GM12864 (cell line): ENCODE measurements at regions not wholly inside any gene's neighbourhood (a gene's known extent, or its start where the extent isn't known, plus 50 kb on each side); places are given as distances from the start of the nearest gene placed in this dataset.
"Not testable (repeated sequence)": the region's sequence is repeated elsewhere in the genome, so short reads cannot be mapped to it uniquely, and the experiment has no call there.

ENCODE experiments used
- DNase-seq: peaks from one replicate; pipeline ENCODE4 v3.0.0-alpha.2; 2011; ENCODE audit warnings: low read depth
- H3K4me3 ChIP-seq: 2 replicates; pipeline ENCODE4 v1.5.1; 2011; ENCODE audit warnings: mild to moderate bottlenecking, low read depth, low read length, control low read depth
- TF ChIP-seq, protein P1 (sequence below): IDR thresholded peaks from 2 replicates; pipeline ENCODE4 v1.5.1; 2011; ENCODE audit warnings: low read depth, mild to moderate bottlenecking, moderate library complexity, low read length, control low read depth, inconsistent platforms; ENCODE audit errors: missing control alignments

DNA sequence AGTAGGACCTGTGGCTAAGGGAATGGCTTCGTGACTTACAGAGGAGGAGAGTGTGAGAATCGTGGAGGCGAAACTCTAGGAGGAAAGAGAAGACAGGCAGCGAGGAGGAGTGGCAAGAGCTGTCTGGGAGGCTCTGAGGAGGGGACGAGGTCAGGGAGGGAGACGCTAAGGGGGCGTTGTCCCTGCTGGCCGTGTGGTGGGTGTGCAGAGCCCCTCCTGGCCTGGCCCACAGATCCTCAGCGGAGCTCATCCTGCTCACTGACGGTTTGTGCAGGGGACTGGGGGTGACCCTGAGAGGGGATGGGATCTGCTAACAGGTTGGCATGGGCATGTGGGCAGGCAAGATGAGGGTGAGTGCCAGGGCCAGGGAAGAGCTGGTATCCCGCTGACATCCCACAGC is 56.5 kb upstream of the PRR5 start:
- H3K4me3 ChIP-seq, result no peak overlapping the region
- no peak for DNase-seq
- TF ChIP-seq, protein P1, sequence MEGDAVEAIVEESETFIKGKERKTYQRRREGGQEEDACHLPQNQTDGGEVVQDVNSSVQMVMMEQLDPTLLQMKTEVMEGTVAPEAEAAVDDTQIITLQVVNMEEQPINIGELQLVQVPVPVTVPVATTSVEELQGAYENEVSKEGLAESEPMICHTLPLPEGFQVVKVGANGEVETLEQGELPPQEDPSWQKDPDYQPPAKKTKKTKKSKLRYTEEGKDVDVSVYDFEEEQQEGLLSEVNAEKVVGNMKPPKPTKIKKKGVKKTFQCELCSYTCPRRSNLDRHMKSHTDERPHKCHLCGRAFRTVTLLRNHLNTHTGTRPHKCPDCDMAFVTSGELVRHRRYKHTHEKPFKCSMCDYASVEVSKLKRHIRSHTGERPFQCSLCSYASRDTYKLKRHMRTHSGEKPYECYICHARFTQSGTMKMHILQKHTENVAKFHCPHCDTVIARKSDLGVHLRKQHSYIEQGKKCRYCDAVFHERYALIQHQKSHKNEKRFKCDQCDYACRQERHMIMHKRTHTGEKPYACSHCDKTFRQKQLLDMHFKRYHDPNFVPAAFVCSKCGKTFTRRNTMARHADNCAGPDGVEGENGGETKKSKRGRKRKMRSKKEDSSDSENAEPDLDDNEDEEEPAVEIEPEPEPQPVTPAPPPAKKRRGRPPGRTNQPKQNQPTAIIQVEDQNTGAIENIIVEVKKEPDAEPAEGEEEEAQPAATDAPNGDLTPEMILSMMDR, result no peak

GRCh38 chr22:44645083-44645482 is 56.9 kb upstream of the PRR5 start:
- DNase-seq, result no peak

DNA sequence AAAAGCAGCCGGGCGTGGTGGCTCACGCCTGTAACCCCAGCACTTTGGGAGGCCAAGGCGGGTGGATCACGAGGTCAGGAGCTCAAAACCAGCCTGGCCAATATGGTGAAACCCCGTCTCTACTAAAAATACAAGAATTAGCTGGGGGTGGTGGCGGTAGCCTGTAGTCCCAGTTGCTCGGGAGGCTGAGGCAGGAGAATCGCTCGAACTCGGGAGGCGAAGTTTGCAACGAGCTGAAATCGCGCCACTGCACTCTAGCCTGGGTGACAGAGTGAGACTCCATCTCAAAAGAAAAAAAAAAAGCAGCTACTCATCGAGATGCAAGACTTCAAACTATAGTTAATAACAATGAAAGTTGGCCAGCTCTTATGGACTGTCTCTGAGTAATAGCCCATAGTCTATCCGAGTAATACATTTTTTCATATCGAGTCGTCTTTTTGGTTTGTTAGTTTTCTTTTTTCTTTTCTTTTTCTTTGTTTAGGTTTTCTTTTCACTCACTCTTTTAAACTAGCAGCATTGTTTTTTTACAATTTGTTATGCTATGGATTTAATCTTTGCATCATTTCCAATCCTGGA is 58.4 kb upstream of the PRR5 start:
- not testable (repeated sequence) for H3K4me3 ChIP-seq, DNase-seq

More at GRCh38 chr22:44645083-44645482, 56.9 kb upstream of the PRR5 start:
- TF ChIP-seq, protein P1, result no peak
- no peak overlapping the region for H3K4me3 ChIP-seq

GRCh38 chr22:44642096-44642644 is 59.8 kb upstream of the PRR5 start:
- DNase-seq, result no peak
- TF ChIP-seq, protein P1, result no peak
- no peak overlapping the region for H3K4me3 ChIP-seq

DNA sequence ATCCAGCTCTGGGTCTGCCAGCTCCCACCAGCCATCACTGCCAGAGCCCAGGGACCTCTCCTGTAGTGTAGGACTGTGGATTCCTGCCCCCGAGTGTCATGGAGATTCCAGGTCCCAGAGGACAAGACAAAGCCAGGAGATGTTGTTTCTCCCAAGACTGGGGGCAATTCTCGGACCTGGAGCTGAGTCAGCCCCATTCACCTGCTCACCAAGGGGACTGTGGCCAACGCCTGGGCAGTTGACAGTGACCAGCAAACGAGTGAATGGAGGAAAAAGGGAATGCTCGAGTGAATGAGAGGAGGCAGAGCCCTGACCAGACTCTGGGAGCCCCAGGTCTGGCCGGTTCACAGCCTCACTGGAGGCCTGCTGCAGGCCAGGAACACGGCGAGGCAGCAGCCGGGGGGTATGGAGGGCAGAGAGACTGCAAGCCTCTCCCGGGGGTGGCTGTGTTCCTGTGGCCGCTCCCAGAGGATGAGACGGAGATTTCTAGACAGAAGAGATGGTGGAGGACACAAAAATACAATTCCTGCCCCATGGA is 61.3 kb upstream of the PRR5 start:
- TF ChIP-seq, protein P1, result no peak
- H3K4me3 ChIP-seq, result no peak overlapping the region
- DNase-seq, result no peak

DNA sequence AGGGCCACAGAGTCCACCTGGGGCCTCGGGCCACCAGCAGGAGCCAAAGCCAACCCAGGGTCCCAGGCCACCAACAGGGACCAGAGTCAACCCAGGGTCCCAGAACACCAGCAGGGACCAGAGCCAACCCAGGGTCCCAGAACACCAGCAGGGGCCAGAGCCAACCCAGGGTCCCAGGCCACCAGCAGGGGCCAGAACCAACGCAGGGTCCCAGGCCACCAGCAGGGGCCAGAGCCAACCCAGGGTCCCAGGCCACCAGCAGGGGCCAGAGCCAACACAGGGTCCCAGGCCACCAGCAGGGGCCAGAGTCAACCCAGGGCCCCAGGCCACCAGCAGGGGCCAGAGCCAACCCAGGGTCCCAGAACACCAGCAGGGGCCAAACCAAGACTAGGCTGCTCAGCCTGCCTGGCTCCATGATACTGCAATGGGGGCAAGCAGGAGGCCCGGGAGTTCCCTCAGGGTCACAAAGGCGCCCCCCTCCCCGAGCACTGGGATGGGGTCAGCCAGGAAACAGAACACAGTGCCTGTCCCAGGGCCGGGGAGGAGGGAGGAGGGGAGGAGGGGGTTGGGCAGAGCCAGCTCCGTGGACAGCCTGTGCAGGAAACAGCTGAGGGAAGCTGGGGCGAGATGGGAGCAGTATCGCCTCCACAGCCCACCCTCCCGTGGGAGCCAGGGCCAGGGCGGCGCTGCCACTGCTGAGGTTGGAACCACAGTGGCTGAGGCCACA is 62.0 kb upstream of the PRR5 start:
- TF ChIP-seq, protein P1, result no peak
- H3K4me3 ChIP-seq, result no peak overlapping the region
- no peak for DNase-seq

DNA sequence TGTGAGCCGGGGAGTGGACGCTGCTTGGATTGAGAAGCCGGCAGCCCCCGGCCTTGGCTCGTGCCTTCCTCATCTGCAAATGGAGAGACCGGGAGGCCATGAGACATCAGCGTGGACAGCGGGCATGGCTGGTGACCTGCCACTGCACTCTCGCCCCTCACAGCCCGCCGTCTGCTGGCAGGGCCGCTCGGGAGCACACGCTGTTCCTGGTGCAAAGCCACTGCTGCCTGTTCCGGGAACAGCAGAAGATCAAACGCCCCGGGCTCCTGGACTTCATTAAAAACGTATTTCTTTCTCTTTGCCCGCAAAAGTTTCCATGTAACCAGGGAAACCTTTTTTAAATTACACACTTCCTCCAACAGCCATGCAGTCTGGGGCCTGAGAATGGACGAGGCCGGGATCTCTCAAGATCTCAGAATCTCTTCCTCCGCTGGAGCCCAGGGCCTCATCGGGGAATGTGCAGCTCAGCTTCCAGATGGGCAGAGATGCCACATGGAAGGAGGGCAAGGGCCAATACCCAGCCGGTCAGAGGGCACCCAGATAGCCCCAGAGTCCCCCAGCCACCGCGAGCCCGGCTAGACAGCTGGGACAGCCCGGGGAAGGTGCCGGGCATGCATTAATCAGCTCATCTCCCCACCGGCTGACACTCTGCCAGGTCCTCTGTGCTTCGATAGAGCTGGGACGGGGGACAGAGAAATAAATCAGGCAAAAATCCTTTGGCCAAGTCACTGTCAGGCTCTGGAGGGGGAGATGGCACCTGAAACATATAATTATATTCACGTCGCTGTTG is 62.8 kb upstream of the PRR5 start:
- no peak for DNase-seq
- H3K4me3 ChIP-seq, result no peak overlapping the region
- TF ChIP-seq, protein P1, result no peak

GRCh38 chr22:44636502-44637206 is 65.3 kb upstream of the PRR5 start:
- not testable (repeated sequence) for DNase-seq, H3K4me3 ChIP-seq

DNA sequence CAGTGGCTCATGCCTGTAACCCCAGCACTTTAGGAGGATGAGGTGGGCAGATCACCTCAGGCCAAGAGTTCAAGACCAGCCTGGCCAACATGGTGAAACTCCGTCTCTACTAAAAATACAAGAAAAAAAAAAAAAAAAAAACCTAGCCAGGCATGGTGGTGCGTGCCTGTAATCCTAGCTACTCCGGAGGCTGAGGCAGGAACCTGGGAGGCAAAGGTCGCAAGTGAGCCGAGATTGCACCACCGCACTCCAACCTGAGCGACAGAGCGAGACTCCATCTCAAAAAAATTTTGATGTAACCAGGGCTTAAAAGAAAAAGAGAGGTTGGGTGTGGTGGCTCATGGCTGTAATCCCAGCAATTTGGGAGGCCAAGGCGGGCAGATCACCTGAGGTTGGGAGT is 66.4 kb upstream of the PRR5 start:
- H3K4me3 ChIP-seq, DNase-seq: not testable (repeated sequence)
